IPS-NIHi7 (cell line): ENCODE measurements at regions not wholly inside any gene's neighbourhood (a gene's known extent, or its start where the extent isn't known, plus 50 kb on each side); places are given as distances from the start of the nearest gene placed in this dataset.

Experiments used
- DNase-seq: peaks from one replicate; pipeline ENCODE4 v3.0.0; 2012; ENCODE audit warnings: mixed read lengths; ENCODE audit errors: extremely low spot score

DNA sequence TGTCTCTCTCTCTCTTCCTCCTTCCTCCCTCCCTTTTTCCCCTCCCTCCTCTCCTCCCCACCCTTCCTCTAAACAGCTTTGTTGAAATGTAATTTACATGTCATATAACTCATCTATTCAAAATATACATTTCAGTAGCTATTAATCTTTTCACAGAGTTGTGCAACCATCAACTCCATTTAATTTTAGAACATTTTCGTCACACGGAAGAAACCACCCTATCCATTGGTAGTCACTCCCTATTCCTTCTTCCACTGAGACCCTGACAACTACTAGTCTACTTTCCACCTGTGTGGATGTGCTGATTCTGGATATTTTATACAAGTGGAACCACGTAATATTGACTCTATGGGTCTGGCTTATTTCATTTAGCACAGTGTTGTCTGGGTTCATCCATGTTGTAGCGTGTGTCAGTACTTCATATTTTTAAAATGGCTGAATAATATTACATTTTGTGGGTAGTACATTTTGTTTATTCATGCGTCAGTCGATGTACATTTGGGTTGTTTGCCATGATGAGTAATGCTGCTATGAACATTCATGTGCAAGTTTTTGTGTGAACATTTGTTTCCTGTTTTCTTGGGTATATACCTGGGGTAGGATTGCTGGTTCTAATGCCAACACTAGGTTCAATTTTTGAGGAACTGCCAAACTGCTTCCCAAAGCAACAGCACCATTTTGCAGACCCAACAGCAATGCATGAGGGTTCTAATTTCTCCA lies 100.1 kb upstream of the GCFC2 start:
- DNase-seq = no peak

DNA sequence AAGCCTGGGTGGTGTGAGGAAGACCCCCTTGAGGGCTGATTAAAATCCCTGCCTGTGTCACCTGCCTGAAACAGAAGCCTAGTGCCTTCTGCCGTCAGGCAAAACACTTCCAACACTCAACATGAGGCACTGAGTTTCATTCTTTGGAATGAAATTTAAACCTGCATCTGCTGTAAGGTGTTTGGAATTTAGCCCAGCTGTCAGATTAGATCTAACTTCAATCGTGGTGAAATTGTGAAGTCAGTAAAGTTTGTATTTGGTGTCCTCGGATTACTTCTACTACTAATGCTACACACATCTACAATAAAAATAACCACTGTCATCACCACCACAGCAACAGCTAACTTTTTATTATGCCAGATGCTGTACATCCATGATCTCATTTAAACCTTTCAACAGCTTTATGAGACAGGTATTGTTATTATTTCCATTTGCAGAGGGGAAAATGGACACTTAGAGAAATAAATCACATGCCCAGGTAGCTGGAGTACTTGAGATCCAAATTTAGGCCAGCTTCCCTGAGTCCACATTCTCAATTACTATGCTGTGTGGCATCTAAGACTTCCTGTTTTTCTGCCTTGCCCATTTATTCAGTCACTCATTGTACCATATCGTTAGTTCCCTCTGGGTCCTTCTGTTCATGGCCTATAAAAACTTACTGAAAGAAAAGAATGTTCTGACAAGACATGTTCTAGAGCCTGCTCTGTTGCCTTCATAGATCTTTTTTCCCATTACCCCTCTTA lies 98.2 kb upstream of the GCFC2 start:
- no peak for DNase-seq

DNA sequence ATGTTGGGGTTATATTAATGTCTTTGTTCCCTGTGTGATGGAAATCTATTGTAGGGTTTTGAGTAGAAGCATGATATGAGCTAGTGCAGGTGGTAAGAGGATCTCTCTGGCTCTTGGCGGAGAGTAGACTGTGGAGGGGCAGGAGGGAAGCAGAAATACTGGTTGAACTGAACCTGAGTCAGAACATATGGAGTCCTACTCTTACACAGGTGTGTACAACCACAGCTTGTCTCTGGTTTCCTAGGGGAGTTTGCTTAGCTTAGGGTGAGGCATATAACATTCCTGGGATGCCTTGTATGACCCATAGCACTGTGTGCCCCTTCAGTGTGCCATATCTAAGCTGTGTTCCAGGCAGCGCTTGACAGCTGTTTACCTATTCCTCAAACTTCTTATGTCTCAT lies 97.3 kb upstream of the GCFC2 start:
- no peak for DNase-seq

DNA sequence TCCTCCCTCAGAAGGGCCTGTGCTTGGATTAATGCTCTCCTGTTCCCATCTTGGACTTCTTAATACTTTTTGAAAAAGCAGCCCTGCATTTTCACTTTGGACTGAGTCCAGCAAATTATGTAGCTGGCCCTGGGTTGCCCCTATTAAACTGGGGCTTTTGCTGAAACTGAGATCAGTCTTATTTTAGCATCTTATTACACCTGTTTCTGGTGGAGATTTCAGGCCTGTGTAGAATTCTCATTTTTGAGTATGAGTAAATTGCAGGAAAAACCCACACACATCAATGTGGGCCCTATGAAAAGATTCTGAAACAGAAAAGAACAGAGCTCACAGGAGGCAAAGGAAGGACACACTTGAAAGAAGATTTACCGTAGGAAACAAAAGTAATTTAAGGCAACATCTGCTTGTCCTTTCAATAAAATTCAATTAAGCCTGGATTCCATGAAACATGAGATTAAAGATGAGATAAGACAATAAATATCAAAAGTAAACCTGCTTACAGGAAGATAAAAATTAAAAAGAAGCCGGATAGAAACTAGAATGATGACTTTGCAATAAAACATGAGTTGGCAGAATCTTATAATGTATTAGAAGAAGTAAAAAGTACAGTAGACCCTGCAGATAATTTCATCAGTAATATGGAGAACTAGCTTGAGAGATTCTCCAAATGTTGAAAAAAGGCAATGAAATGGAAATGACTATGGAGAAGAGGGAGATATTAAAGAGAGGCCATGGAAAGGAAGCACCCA lies 90.7 kb upstream of the GCFC2 start:
- no peak for DNase-seq

DNA sequence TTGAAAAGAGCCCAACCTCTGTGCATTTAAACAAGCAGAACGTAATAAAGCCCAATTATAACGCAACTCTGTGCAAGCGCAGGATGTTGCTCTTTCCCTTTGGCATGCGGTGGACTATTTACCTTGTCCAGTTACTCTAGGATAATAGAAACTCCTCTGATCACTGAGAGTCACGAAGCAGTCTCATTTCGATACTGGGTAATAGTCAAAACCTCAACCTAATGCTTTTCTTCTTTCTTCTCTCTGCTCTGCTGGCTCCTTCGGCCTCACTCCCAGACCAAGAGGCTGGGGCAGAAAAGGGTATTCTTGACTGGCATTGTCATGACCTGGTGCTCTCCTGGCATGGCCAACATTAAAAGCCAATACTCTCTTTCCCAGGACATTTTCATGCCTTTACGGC lies 89.7 kb upstream of the GCFC2 start:
- DNase-seq = no peak

DNA sequence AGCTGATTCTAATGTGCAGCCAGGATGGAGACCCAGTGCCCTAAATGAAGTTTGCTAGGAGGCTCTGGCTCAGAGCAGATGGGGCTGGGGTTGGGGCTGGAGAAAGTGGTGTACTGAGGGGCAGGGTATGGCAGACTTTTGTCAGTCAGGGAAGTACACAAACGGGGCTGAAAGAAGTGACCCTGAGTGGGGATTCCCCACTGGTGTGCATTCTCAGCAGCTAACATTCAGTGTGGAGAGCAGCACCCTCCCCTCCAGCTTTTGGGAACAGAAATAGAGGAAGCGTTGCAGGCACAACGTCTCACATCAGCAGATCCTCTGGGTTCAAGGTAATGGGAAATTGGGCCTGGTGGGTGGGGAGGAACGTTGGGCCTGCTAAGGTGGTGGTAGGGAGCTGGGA lies 89.1 kb upstream of the GCFC2 start:
- DNase-seq = no peak

DNA sequence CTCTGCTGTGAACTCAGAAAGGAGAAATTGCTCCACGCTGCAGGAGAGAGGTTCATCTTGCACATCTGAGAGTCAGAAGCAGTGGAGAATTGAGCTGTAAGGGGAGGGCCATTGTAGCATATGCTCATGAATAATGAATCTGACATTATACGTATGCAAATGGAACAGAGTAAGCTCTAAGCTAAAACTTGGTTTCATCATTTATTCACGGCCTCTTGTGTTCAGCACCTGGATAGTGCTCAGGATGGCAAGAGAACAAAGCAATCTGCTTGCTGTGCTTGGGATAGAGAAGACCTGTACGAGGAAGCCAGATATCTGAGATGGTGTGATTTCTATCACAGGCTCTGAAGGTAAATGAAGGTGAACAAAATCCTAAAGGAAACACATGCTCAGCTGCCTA lies 87.9 kb upstream of the GCFC2 start:
- DNase-seq = no peak

DNA sequence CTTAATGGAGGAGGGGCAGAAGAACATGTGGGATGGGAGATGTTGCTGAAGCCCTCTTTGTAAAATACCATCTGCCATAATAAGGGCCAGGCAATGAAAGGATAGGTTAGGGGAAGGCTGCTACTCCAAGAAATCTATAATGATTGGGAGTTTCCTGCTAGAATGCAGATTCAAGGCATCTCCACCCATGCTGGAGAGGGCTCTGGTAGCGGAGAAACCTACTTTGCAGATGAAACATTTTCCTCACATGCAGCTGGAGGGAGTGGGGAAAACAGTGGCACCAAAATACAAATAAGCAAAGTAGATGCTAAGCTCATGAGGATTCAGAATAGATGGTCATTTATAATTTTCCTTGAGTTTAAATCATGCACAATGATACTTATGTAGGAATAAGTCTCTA lies 82.3 kb upstream of the GCFC2 start:
- no peak for DNase-seq

DNA sequence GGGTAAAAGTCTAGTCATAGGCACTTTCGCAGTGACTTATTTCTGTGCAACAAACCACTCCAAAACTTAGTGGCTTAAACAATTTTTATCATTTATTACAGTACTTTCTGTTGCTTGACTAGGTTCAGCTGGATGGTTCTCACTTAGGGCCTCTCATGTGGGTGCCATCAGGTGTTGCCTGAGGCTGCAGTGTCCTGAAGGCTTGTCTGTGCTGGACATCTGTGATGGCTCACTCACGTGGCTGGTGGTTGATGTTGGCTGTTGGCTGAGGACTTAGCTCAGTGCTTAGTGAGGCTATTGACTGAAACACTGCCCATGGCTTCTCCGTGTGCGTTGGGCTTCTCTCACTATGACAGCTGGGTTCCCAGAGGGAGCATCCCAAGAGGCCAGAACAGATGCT lies 81.4 kb upstream of the GCFC2 start:
- DNase-seq = no peak

DNA sequence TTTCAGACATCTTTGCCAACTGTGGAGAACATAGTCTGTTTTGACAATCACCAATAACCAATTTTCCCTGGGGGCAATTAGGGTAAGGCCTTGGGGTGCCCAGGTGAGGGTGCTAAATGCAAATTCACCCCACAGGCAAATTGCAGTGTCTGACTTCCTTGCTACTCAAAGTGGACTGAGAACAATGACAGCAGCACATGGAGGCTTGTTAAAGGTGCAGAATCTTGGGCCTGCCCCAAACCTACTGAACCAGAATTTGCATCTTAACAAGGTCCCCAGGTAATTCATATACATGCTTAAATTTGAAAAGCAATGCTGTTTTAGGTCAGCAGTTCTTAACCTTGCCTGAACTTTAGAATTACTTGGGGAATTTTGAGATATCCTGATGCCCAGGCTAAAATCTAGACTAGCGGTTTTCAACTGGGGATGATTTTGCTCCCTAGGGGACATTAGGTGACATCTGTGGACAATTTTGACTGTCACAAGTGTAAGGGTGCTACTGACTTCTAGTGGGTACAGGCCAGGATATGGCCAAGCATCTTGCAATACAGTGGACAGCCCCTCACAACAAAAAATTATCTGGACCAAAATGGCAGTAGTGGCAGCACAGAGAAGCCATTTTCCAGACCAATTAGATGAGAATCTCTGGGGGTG lies 80.2 kb upstream of the GCFC2 start:
- DNase-seq = no peak

DNA sequence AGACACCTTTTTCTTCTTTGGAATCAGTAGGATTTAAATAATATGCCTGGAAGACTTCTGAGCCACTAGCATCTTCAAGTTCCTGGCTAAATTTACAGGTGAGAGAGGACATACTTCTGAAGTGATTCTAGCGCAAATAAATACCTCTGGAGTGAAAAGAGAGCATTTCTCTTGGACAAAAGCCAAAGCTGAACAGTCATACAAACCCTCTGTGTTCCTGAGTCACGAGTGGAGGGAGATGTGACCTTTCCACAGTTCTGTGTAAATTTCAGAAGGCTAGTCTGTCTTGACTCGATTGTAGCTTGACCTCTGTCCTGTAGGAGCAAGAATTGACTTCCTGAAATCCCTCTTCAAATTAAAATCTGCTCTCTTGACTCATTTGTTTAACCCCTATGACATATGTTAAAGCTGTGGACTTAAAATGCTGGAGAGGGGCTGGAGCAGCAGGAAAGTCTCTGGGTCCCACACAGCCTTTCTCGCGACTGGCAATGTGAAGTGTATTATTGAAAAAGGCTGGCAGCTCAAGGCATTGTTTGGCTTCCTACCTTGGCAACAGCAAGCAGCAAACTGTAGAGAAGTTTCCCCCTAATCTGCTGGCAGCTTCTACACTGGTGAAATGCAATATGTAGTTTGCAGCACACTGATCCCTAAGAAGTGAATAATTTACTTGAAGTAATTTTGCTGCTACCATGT lies 79.6 kb upstream of the GCFC2 start:
- no peak for DNase-seq

DNA sequence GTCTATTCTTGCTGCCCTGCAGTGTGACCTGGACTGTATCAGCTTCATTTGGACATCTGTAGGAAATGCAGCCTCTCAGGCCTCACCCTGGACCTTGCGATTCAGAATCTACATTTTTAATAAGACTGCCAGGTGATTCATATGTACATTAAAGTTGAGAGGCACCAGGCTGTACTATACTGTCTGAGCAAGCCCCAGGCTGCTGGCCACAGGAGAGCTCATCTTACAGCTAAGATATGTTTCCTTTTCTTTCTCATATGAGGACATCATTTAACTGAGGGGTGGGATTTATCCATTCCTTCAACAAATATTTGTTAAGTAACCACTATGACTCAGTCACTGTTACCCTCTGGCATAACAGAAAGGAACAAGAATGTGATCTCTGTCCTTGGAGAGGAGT lies 78.2 kb upstream of the GCFC2 start:
- no peak for DNase-seq

DNA sequence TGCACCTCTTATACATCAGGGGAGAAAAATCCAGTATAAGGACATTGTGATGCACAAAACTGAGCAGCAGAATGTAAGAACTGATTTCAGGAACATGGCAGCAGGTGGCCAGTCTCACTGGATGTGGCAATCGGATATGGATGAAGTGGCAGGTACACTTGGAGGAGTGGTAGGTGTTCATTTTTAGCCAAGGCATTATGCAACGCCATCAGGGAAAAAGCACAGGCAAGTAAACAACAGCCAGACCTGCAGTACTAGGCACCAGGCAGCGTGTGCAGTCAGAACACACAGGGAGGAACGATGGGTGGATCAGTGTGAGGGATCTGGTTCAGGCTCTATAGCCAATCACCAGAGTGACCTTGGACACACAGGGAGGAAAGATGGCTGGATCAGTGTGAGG lies 77.4 kb upstream of the GCFC2 start:
- DNase-seq = no peak

DNA sequence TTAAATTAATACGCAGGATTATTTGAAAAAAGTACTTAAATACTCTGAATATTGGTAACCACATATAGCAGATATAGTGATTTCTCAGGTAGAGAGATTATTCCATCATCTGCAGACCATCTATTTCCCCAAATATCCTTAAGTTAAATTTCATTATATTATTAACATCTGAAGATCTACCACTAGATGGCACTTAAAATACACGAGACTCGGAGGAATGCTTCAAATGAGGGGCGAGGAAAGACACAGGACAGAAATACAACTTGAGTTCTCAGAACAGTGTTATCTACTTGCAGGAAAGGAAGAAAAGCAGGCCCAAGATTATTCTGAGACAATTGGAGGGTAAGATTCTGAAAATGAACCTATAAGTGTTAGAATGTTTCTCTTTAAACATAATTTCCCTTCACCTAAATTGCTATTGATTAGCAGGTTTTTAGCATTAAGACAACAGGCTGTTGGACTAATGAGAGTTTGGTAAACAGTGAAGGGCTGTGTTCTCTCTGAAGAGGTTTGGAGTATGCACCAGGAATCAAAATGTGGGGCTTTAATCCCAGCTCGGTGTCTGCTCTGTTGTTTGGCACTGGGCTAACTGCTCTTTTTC lies 76.9 kb upstream of the GCFC2 start:
- DNase-seq = peak; percentile 38

DNA sequence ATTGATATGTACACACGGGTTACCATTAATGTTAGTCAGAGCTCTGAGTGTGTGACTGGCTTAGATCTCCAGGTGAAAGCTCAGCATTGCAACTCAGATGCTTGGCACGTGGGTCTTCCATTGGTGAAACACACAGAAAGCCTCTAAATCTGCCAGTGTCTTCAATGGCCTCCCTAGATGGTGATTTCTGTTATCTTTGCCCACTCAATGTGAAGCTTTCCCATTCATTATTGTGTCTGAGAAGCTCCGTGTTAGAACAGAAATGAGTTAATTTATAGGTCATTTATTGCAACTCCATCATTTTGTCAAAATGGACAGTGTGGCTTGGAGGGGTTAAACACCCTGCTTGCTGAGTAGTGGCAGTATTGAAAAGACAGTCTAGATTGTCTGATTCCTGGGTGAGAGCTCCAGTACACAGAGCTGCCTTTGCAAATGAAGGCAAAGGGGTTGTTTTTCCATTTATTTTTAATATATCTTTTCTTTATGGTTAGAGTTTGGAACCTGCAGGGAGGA lies 64.7 kb upstream of the GCFC2 start:
- DNase-seq = no peak

DNA sequence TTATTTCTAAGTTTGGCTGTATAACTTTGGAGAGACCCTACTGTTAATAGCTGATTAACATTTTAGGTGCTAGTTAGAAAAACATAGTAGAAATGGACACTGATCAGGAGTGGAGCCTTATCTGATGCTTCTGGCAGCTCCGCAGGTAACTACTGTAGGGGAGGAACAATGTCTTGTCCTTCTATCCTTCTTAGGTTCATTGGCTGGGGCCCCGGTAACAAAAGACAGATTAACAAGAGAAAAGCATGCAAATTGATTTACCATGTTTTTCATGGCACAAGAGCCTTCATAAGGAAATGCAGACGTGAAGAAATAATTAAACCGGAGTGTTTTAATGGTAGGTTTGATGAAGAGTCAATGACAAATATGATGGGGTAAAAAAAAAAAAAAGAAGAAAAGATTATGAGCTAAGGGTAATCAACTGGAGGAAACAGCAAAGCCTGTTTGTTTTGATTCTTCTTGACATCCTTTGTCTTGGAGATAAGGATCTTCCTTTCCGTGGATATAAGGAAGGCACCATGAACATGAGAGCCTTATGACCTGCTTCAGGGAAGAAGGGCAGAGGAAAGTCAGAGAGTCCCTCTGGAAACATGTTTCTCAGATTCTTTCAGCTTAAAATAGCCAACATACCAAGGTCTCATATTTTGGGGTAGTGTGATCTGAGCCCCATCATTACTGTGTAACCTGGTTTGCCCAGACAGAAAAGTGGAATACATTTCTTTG lies 62.4 kb upstream of the GCFC2 start:
- peak; percentile 19 for DNase-seq

DNA sequence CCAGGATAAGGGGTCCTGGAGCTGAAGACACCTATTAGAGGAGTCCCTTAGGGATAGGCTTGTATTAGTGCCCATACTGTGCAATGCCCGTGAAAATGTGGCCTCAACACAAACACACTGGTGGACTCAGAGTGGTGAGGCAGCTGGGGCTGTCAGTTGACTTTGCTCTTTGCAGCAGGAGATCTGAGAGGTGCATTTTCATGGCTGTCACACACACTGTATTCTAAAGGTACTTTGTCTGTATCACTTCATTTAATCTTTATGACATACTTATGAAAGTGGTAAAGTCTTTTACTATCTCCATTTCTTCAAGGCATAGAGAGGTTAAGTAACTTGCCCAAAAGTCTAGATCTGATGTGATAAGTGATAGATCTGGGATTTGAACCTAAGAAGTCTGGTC lies 55.1 kb upstream of the GCFC2 start:
- no peak for DNase-seq

DNA sequence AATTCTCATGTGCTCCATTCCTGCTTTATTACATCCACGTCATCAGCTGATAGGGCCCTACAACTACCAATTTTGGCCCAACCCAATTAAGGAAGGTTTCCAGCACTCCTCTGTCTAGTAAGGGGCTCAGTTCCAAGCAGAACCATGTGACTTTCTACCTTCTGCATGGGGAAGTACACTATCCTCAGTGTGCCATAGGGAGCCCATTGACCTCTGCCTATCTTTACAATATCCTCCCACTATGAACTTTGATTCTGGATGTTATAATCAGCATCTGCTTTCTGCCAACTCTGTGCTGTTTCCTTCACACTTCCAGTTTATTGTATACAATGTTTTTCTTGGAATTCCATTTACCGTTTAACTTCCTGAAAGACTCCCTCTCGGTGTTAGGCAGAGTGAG lies 53.9 kb upstream of the GCFC2 start:
- DNase-seq = no peak
